ENCODE measurements at regions not wholly inside any gene's neighbourhood (a gene's known extent, or its start where the extent isn't known, plus 50 kb on each side); places are given as distances from the start of the nearest gene placed in this dataset.

DNA sequence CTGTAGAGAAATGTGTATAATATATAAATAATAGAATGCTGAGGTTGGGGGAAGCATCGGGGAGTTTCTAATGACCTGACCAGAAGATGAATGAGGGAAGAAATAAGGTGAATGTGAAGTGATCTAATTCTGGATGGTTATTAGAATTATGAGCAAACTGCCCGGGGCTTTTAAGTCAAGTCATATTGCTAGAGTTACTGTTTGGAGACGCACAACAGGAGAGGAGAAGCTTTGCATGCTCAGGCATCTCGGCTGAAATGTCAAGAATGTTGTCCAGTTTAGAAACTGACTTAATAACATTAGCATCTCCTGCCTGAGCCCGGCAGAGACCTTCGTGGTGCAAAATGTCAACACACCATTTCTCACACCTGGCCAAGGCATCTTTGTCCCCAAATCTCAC, 119.1 kb downstream of the RRAGC start:
- no peak for TF ChIP-seq FOXA1 (IDR thresholded peaks at IDR 0.05)
- no peak for TF ChIP-seq YY1 (IDR thresholded peaks at IDR 0.05)
- TF ChIP-seq, protein P1, sequence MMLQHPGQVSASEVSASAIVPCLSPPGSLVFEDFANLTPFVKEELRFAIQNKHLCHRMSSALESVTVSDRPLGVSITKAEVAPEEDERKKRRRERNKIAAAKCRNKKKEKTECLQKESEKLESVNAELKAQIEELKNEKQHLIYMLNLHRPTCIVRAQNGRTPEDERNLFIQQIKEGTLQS (IDR thresholded peaks at IDR 0.05): no peak
- TF ChIP-seq RAD21 (IDR thresholded peaks at IDR 0.05): no peak
- no peak for TF ChIP-seq TAF1 (conservative IDR thresholded peaks at IDR 0.05)
- TF ChIP-seq HNF4G (IDR thresholded peaks at IDR 0.05): no peak
- no peak for TF ChIP-seq NR2F2 (IDR thresholded peaks at IDR 0.05)
- TF ChIP-seq JUND (IDR thresholded peaks at IDR 0.05): no peak
- TF ChIP-seq, protein P2, sequence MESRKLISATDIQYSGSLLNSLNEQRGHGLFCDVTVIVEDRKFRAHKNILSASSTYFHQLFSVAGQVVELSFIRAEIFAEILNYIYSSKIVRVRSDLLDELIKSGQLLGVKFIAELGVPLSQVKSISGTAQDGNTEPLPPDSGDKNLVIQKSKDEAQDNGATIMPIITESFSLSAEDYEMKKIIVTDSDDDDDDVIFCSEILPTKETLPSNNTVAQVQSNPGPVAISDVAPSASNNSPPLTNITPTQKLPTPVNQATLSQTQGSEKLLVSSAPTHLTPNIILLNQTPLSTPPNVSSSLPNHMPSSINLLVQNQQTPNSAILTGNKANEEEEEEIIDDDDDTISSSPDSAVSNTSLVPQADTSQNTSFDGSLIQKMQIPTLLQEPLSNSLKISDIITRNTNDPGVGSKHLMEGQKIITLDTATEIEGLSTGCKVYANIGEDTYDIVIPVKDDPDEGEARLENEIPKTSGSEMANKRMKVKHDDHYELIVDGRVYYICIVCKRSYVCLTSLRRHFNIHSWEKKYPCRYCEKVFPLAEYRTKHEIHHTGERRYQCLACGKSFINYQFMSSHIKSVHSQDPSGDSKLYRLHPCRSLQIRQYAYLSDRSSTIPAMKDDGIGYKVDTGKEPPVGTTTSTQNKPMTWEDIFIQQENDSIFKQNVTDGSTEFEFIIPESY (IDR thresholded peaks at IDR 0.05): no peak
- TF ChIP-seq EGR1 (IDR thresholded peaks at IDR 0.05; ENCODE audit: low read depth in 2 of 2): no peak
- TF ChIP-seq, protein P3, sequence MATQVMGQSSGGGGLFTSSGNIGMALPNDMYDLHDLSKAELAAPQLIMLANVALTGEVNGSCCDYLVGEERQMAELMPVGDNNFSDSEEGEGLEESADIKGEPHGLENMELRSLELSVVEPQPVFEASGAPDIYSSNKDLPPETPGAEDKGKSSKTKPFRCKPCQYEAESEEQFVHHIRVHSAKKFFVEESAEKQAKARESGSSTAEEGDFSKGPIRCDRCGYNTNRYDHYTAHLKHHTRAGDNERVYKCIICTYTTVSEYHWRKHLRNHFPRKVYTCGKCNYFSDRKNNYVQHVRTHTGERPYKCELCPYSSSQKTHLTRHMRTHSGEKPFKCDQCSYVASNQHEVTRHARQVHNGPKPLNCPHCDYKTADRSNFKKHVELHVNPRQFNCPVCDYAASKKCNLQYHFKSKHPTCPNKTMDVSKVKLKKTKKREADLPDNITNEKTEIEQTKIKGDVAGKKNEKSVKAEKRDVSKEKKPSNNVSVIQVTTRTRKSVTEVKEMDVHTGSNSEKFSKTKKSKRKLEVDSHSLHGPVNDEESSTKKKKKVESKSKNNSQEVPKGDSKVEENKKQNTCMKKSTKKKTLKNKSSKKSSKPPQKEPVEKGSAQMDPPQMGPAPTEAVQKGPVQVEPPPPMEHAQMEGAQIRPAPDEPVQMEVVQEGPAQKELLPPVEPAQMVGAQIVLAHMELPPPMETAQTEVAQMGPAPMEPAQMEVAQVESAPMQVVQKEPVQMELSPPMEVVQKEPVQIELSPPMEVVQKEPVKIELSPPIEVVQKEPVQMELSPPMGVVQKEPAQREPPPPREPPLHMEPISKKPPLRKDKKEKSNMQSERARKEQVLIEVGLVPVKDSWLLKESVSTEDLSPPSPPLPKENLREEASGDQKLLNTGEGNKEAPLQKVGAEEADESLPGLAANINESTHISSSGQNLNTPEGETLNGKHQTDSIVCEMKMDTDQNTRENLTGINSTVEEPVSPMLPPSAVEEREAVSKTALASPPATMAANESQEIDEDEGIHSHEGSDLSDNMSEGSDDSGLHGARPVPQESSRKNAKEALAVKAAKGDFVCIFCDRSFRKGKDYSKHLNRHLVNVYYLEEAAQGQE (IDR thresholded peaks at IDR 0.05): no peak
- TF ChIP-seq, protein P4, sequence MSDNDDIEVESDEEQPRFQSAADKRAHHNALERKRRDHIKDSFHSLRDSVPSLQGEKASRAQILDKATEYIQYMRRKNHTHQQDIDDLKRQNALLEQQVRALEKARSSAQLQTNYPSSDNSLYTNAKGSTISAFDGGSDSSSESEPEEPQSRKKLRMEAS (IDR thresholded peaks at IDR 0.05): no peak
- no peak for TF ChIP-seq FOXA2 (IDR thresholded peaks at IDR 0.05)
- TF ChIP-seq HNF4A (conservative IDR thresholded peaks at IDR 0.05): no peak
- TF ChIP-seq SP1 (IDR thresholded peaks at IDR 0.05): no peak
- TF ChIP-seq, protein P5, sequence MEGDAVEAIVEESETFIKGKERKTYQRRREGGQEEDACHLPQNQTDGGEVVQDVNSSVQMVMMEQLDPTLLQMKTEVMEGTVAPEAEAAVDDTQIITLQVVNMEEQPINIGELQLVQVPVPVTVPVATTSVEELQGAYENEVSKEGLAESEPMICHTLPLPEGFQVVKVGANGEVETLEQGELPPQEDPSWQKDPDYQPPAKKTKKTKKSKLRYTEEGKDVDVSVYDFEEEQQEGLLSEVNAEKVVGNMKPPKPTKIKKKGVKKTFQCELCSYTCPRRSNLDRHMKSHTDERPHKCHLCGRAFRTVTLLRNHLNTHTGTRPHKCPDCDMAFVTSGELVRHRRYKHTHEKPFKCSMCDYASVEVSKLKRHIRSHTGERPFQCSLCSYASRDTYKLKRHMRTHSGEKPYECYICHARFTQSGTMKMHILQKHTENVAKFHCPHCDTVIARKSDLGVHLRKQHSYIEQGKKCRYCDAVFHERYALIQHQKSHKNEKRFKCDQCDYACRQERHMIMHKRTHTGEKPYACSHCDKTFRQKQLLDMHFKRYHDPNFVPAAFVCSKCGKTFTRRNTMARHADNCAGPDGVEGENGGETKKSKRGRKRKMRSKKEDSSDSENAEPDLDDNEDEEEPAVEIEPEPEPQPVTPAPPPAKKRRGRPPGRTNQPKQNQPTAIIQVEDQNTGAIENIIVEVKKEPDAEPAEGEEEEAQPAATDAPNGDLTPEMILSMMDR (IDR thresholded peaks at IDR 0.05; ENCODE audit: low read depth, low read length, missing input control): no peak
- TF ChIP-seq RXRA (IDR thresholded peaks at IDR 0.05): no peak
- TF ChIP-seq GABPA (IDR thresholded peaks at IDR 0.05 in 1 of 2, conservative IDR thresholded peaks at IDR 0.05 in 1 of 2): no peak
- Histone ChIP-seq H3K4me1 (ENCODE audit: control insufficient read depth in 4 of 4, insufficient read depth in 4 of 4, low read length in 3 of 4) (no peaks in the 10 kb centered on the region), H3K27me3 (ENCODE audit: control insufficient read depth in 4 of 4, insufficient read depth in 4 of 4, low read length in 3 of 4) (no peaks in the 10 kb centered on the region), H3K9me3 (ENCODE audit: control insufficient read depth in 4 of 4, low read length in 3 of 4) (no peaks in the 10 kb centered on the region), H3K9ac (ENCODE audit: low read depth in 1 of 2, low read length in 2 of 2) (no peak overlapping the region), H3K4me3 (ENCODE audit: low read depth in 1 of 3, low read length in 3 of 3) (no peak overlapping the region), H3K36me3 (ENCODE audit: control insufficient read depth in 4 of 4, insufficient read depth in 3 of 4, low read depth in 1 of 4, low read length in 3 of 4) (no peaks in the 10 kb centered on the region), H3K27ac (ENCODE audit: low read depth in 1 of 2, low read length in 2 of 2) (no peak overlapping the region)
- WGBS: 76% methylated on average over 6 of the region's 6 CpGs
- no peak for DNase-seq (ENCODE audit: low spot score)

All from liver (tissue), 8 donors.